GM23338 (cell line): ENCODE measurements at regions not wholly inside any gene's neighbourhood (a gene's known extent, or its start where the extent isn't known, plus 50 kb on each side); places are given as distances from the start of the nearest gene placed in this dataset.

Experiments
- ATAC-seq: fragments of 200-7000 bp; cut with Tn5 transposase; 3 replicates; pipeline ENCODE4 v1.9.1; 2020
- DNase-seq: peaks from one replicate; pipeline ENCODE4 v3.0.0-alpha.2; 2015; ENCODE audit warnings: low spot score
- H2AFZ ChIP-seq: fragments of 200-600 bp; sonication (generic); 2 replicates; pipeline ENCODE4 v1.8.0; 2016; ENCODE audit warnings: antibody characterized with exemption, mild to moderate bottlenecking, moderate library complexity
- H3F3A ChIP-seq: fragments of 200-600 bp; sonication (generic); replicated peaks from 2 replicates; pipeline ENCODE4 v1.8.0; 2017; ENCODE audit warnings: antibody characterized with exemption, mixed run types, low read depth
- H3K27ac ChIP-seq: fragments of 200-600 bp; sonication (generic); 2 replicates; pipeline ENCODE4 v1.6.1; 2016; ENCODE audit warnings: low read depth
- H3K27me3 ChIP-seq: fragments of 200-600 bp; sonication (generic); 2 replicates; pipeline ENCODE4 v1.8.0; 2016; ENCODE audit warnings: mild to moderate bottlenecking, mixed run types, moderate library complexity; ENCODE audit not compliant: insufficient read depth
- H3K36me3 ChIP-seq: fragments of 200-600 bp; sonication (generic); 2 replicates; pipeline ENCODE4 v1.8.0; 2016; ENCODE audit warnings: mild to moderate bottlenecking; ENCODE audit not compliant: insufficient read depth
- H3K4me1 ChIP-seq: fragments of 200-600 bp; sonication (generic); 2 replicates; pipeline ENCODE4 v1.8.0; 2016; ENCODE audit warnings: mild to moderate bottlenecking, moderate library complexity; ENCODE audit not compliant: insufficient read depth
- H3K4me2 ChIP-seq: fragments of 200-600 bp; sonication (generic); 2 replicates; pipeline ENCODE4 v1.7.1; 2017; ENCODE audit warnings: mixed run types
- H3K4me3 ChIP-seq: fragments of 200-600 bp; sonication (generic); 2 replicates; pipeline ENCODE4 v1.6.1; 2016; ENCODE audit warnings: mixed run types
- H3K79me2 ChIP-seq: fragments of 200-600 bp; sonication (generic); replicated peaks from 2 replicates; pipeline ENCODE4 v1.8.0; 2017; ENCODE audit warnings: mild to moderate bottlenecking; ENCODE audit not compliant: insufficient read depth
- H3K9me2 ChIP-seq: fragments of 200-600 bp; sonication (generic); 2 replicates; pipeline ENCODE4 v1.8.0; 2017; ENCODE audit not compliant: insufficient read depth
- H4K20me1 ChIP-seq: fragments of 200-600 bp; sonication (generic); replicated peaks from 2 replicates; pipeline ENCODE4 v1.8.0; 2017; ENCODE audit warnings: mild to moderate bottlenecking; ENCODE audit not compliant: insufficient read depth
- H3K27ac Mint-ChIP-seq: 2 replicates; pipeline ENCODE4 v1.8.0; 2020; ENCODE audit warnings: inconsistent platforms, mild to moderate bottlenecking, moderate library complexity, mixed read lengths
- H3K27me3 Mint-ChIP-seq: 3 replicates; pipeline ENCODE4 v1.8.0; 2022; ENCODE audit warnings: low read depth, mild to moderate bottlenecking, moderate library complexity, mixed read lengths, inconsistent platforms; ENCODE audit not compliant: insufficient read depth, poor library complexity
- H3K36me3 Mint-ChIP-seq: 3 replicates; pipeline ENCODE4 v1.8.0; 2021; ENCODE audit warnings: low read depth, mild to moderate bottlenecking, inconsistent platforms, moderate library complexity, mixed read lengths
- H3K4me1 Mint-ChIP-seq: 3 replicates; pipeline ENCODE4 v1.8.0; 2020; ENCODE audit warnings: mild to moderate bottlenecking, inconsistent platforms, mixed read lengths
- H3K4me3 Mint-ChIP-seq: 3 replicates; pipeline ENCODE4 v1.8.0; 2021; ENCODE audit warnings: moderate library complexity, mild to moderate bottlenecking, inconsistent platforms, mixed read lengths
- H3K9me3 Mint-ChIP-seq: 3 replicates; pipeline ENCODE4 v1.8.0; 2020; ENCODE audit warnings: moderate library complexity, mild to moderate bottlenecking, inconsistent platforms, mixed read lengths
- CREB1 ChIP-seq: fragments of 250-450 bp; sonication (Bioruptor Pico); IDR thresholded peaks from 2 replicates; pipeline ENCODE4 v1.5.0; 2020; ENCODE audit warnings: low read depth, mild to moderate bottlenecking, moderate library complexity
- EZH2 ChIP-seq: fragments of 200-600 bp; sonication (generic); IDR thresholded peaks from one replicate; pipeline ENCODE4 v1.8.0; 2017; ENCODE audit warnings: antibody characterized with exemption, mild to moderate bottlenecking, low read depth; ENCODE audit not compliant: unreplicated experiment
- EZH2phosphoT487 ChIP-seq: fragments of 200-600 bp; sonication (generic); IDR thresholded peaks from one replicate; pipeline ENCODE4 v1.8.1; 2018; ENCODE audit warnings: antibody characterized with exemption; ENCODE audit not compliant: unreplicated experiment
- JUNB ChIP-seq: IDR thresholded peaks from one replicate; pipeline ENCODE4 v1.6.1; 2016; ENCODE audit warnings: antibody characterized with exemption; ENCODE audit not compliant: unreplicated experiment
- NANOG ChIP-seq: IDR thresholded peaks from 2 replicates; pipeline ENCODE4 v1.6.1; 2016; ENCODE audit warnings: antibody characterized with exemption, borderline replicate concordance
- POLR2AphosphoS5 ChIP-seq: IDR thresholded peaks from 2 replicates; pipeline ENCODE4 v1.6.1; 2016; ENCODE audit warnings: antibody characterized with exemption, low read depth
- REST ChIP-seq: IDR thresholded peaks from one replicate; pipeline ENCODE4 v1.6.1; 2018; ENCODE audit warnings: antibody characterized with exemption; ENCODE audit not compliant: unreplicated experiment
- STAT1 ChIP-seq: IDR thresholded peaks from one replicate; pipeline ENCODE4 v1.6.1; 2016; ENCODE audit warnings: antibody characterized with exemption; ENCODE audit not compliant: unreplicated experiment
- ZNF114 ChIP-seq: fragments of 250-450 bp; sonication (Bioruptor Pico); IDR thresholded peaks from 2 replicates; pipeline ENCODE4 v1.5.0; 2020; ENCODE audit warnings: mild to moderate bottlenecking, moderate library complexity
- ZNF331 ChIP-seq: fragments of 250-450 bp; sonication (Bioruptor Pico); IDR thresholded peaks from 2 replicates; pipeline ENCODE4 v1.5.0; 2020; ENCODE audit warnings: low read depth, mild to moderate bottlenecking, moderate library complexity
- ZNF462 ChIP-seq: fragments of 250-450 bp; sonication (Bioruptor Pico); IDR thresholded peaks from 2 replicates; pipeline ENCODE4 v1.5.0; 2020; ENCODE audit warnings: mild to moderate bottlenecking, moderate library complexity
- TF ChIP-seq, protein P1 (sequence below), 2 experiments: fragments of 200-600 bp in 1 of 2; sonication (generic) in 1 of 2; conservative IDR thresholded peaks; 2 replicates each; pipeline versions ENCODE4 v1.5.1 to v1.6.1; 2016 to 2017; ENCODE audit warnings: antibody characterized with exemption in 2 of 2, low read depth in 2 of 2, mild to moderate bottlenecking in 2 of 2, moderate library complexity in 1 of 2
- TF ChIP-seq, protein P2 (sequence below): IDR thresholded peaks from 2 replicates; pipeline ENCODE4 v1.6.1; 2016; ENCODE audit warnings: antibody characterized with exemption

DNA sequence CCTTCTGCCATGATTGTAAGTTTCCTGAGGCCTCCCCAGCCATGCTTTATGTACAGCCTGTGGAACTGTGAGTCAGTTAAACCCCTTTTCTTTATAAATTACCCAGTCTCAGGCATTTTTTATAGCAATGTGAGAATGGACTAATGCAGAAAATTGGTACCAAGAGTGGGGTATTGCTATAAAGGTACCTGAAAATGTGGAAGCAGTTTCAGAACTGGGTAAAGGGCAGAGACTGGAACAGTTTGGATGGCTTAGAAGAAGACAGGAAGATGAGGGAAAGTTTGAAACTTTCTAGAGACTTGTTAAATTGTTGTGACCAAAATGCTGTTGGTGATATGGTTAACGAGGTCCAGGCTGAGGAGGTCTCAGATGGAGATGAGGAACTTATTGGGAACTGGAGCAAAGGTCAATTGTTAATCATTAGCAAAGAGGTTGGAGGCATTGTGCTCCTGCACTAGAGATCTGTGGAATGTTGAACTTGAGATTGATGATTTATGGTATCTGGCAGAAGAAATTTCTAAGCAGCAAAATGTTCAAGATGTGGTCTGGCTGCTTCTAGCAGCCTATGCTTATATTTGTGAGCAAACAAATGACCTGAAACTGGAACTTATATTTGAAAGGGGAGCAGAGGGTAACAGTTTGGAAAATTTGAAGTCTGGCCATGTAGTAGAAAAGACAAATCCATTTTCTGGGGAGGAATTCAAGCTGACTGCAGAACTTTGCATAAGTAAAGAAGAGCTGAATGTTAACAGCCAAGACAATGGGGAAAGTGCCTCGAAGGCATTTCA is 79.0 kb upstream of the GMDS start:
- H2AFZ ChIP-seq: no peak overlapping the region
- H3K4me1 ChIP-seq: no peaks in the 10 kb centered on the region
- H3K9me2 ChIP-seq: peaks cover 6% of the 10 kb centered on the region; the same call in 1 of the 2 replicates
- Mint-ChIP-seq H3K27me3 (peaks cover 1% of the 10 kb centered on the region), H3K36me3 (peaks cover 48% of the 10 kb centered on the region), H3K27ac (no peak overlapping the region), H3K4me1 (no peaks in the 10 kb centered on the region), H3K4me3 (no peak overlapping the region), H3K9me3 (peaks cover 72% of the 10 kb centered on the region)
- no peak overlapping the region for H3K27ac ChIP-seq
- ATAC-seq (no peak), DNase-seq (no peak)
- no peaks in the 10 kb centered on the region for H4K20me1 ChIP-seq
- H3K27me3 ChIP-seq: no peaks in the 10 kb centered on the region
- peaks cover 18% of the 10 kb centered on the region for H3K36me3 ChIP-seq
- no peak overlapping the region for H3K4me2 ChIP-seq
- H3F3A ChIP-seq: no peaks in the 10 kb centered on the region
- H3K4me3 ChIP-seq: no peak overlapping the region
- TF ChIP-seq ZNF462 (CRISPR knock-in tag): no peak
- no peak for TF ChIP-seq CREB1 (CRISPR knock-in tag)
- TF ChIP-seq, protein P1, sequence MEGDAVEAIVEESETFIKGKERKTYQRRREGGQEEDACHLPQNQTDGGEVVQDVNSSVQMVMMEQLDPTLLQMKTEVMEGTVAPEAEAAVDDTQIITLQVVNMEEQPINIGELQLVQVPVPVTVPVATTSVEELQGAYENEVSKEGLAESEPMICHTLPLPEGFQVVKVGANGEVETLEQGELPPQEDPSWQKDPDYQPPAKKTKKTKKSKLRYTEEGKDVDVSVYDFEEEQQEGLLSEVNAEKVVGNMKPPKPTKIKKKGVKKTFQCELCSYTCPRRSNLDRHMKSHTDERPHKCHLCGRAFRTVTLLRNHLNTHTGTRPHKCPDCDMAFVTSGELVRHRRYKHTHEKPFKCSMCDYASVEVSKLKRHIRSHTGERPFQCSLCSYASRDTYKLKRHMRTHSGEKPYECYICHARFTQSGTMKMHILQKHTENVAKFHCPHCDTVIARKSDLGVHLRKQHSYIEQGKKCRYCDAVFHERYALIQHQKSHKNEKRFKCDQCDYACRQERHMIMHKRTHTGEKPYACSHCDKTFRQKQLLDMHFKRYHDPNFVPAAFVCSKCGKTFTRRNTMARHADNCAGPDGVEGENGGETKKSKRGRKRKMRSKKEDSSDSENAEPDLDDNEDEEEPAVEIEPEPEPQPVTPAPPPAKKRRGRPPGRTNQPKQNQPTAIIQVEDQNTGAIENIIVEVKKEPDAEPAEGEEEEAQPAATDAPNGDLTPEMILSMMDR (conservative IDR thresholded peaks at IDR 0.05; ENCODE audit: low read depth in 2 of 2): no peak
- TF ChIP-seq POLR2AphosphoS5: no peak
- TF ChIP-seq, protein P2, sequence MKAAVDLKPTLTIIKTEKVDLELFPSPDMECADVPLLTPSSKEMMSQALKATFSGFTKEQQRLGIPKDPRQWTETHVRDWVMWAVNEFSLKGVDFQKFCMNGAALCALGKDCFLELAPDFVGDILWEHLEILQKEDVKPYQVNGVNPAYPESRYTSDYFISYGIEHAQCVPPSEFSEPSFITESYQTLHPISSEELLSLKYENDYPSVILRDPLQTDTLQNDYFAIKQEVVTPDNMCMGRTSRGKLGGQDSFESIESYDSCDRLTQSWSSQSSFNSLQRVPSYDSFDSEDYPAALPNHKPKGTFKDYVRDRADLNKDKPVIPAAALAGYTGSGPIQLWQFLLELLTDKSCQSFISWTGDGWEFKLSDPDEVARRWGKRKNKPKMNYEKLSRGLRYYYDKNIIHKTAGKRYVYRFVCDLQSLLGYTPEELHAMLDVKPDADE: no peak
- TF ChIP-seq STAT1: no peak
- no peak for TF ChIP-seq NANOG
- TF ChIP-seq ZNF114 (CRISPR knock-in tag): no peak
- TF ChIP-seq JUNB: no peak
- TF ChIP-seq EZH2phosphoT487: no peak
- no peak for TF ChIP-seq ZNF331 (CRISPR knock-in tag)
- no peak for TF ChIP-seq EZH2
- TF ChIP-seq REST: no peak
- no peaks in the 10 kb centered on the region for H3K79me2 ChIP-seq
